Neural progenitor cell (in vitro differentiated cells): ENCODE measurements at regions not wholly inside any gene's neighbourhood (a gene's known extent, or its start where the extent isn't known, plus 50 kb on each side); places are given as distances from the start of the nearest gene placed in this dataset.

ENCODE experiments used
- EZH2 ChIP-seq: fragments of 200-600 bp; sonication (generic); IDR thresholded peaks from 2 replicates; pipeline ENCODE4 v1.6.1; 2017; ENCODE audit warnings: antibody characterized with exemption, mild to moderate bottlenecking, moderate library complexity
- TF ChIP-seq, protein P1 (sequence below): fragments of 200-600 bp; sonication (generic); IDR thresholded peaks from 2 replicates; pipeline ENCODE4 v1.5.1; 2017; ENCODE audit warnings: antibody characterized with exemption, mild to moderate bottlenecking

- TF ChIP-seq, protein P1, sequence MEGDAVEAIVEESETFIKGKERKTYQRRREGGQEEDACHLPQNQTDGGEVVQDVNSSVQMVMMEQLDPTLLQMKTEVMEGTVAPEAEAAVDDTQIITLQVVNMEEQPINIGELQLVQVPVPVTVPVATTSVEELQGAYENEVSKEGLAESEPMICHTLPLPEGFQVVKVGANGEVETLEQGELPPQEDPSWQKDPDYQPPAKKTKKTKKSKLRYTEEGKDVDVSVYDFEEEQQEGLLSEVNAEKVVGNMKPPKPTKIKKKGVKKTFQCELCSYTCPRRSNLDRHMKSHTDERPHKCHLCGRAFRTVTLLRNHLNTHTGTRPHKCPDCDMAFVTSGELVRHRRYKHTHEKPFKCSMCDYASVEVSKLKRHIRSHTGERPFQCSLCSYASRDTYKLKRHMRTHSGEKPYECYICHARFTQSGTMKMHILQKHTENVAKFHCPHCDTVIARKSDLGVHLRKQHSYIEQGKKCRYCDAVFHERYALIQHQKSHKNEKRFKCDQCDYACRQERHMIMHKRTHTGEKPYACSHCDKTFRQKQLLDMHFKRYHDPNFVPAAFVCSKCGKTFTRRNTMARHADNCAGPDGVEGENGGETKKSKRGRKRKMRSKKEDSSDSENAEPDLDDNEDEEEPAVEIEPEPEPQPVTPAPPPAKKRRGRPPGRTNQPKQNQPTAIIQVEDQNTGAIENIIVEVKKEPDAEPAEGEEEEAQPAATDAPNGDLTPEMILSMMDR, result no peak
- no peak for TF ChIP-seq EZH2
These were observed 315.1 kb downstream of the ARPP21 start for GRCh38 chr3:35954413-35954812.
